GM23338 (cell line): ENCODE measurements at regions not wholly inside any gene's neighbourhood (a gene's known extent, or its start where the extent isn't known, plus 50 kb on each side); places are given as distances from the start of the nearest gene placed in this dataset.

ENCODE experiments used
- ATAC-seq: fragments of 200-7000 bp; cut with Tn5 transposase; 3 replicates; pipeline ENCODE4 v1.9.1; 2020
- DNase-seq: peaks from one replicate; pipeline ENCODE4 v3.0.0-alpha.2; 2015; ENCODE audit warnings: low spot score
- H2AFZ ChIP-seq: fragments of 200-600 bp; sonication (generic); 2 replicates; pipeline ENCODE4 v1.8.0; 2016; ENCODE audit warnings: antibody characterized with exemption, mild to moderate bottlenecking, moderate library complexity
- H3F3A ChIP-seq: fragments of 200-600 bp; sonication (generic); replicated peaks from 2 replicates; pipeline ENCODE4 v1.8.0; 2017; ENCODE audit warnings: antibody characterized with exemption, mixed run types, low read depth
- H3K27ac ChIP-seq: fragments of 200-600 bp; sonication (generic); 2 replicates; pipeline ENCODE4 v1.6.1; 2016; ENCODE audit warnings: low read depth
- H3K27me3 ChIP-seq: fragments of 200-600 bp; sonication (generic); 2 replicates; pipeline ENCODE4 v1.8.0; 2016; ENCODE audit warnings: mild to moderate bottlenecking, mixed run types, moderate library complexity; ENCODE audit not compliant: insufficient read depth
- H3K36me3 ChIP-seq: fragments of 200-600 bp; sonication (generic); 2 replicates; pipeline ENCODE4 v1.8.0; 2016; ENCODE audit warnings: mild to moderate bottlenecking; ENCODE audit not compliant: insufficient read depth
- H3K4me1 ChIP-seq: fragments of 200-600 bp; sonication (generic); 2 replicates; pipeline ENCODE4 v1.8.0; 2016; ENCODE audit warnings: mild to moderate bottlenecking, moderate library complexity; ENCODE audit not compliant: insufficient read depth
- H3K4me2 ChIP-seq: fragments of 200-600 bp; sonication (generic); 2 replicates; pipeline ENCODE4 v1.7.1; 2017; ENCODE audit warnings: mixed run types
- H3K4me3 ChIP-seq: fragments of 200-600 bp; sonication (generic); 2 replicates; pipeline ENCODE4 v1.6.1; 2016; ENCODE audit warnings: mixed run types
- H3K79me2 ChIP-seq: fragments of 200-600 bp; sonication (generic); replicated peaks from 2 replicates; pipeline ENCODE4 v1.8.0; 2017; ENCODE audit warnings: mild to moderate bottlenecking; ENCODE audit not compliant: insufficient read depth
- H3K9me2 ChIP-seq: fragments of 200-600 bp; sonication (generic); 2 replicates; pipeline ENCODE4 v1.8.0; 2017; ENCODE audit not compliant: insufficient read depth
- H4K20me1 ChIP-seq: fragments of 200-600 bp; sonication (generic); replicated peaks from 2 replicates; pipeline ENCODE4 v1.8.0; 2017; ENCODE audit warnings: mild to moderate bottlenecking; ENCODE audit not compliant: insufficient read depth
- H3K27ac Mint-ChIP-seq: 2 replicates; pipeline ENCODE4 v1.8.0; 2020; ENCODE audit warnings: inconsistent platforms, mild to moderate bottlenecking, moderate library complexity, mixed read lengths
- H3K27me3 Mint-ChIP-seq: 3 replicates; pipeline ENCODE4 v1.8.0; 2022; ENCODE audit warnings: low read depth, mild to moderate bottlenecking, moderate library complexity, mixed read lengths, inconsistent platforms; ENCODE audit not compliant: insufficient read depth, poor library complexity
- H3K36me3 Mint-ChIP-seq: 3 replicates; pipeline ENCODE4 v1.8.0; 2021; ENCODE audit warnings: low read depth, mild to moderate bottlenecking, inconsistent platforms, moderate library complexity, mixed read lengths
- H3K4me1 Mint-ChIP-seq: 3 replicates; pipeline ENCODE4 v1.8.0; 2020; ENCODE audit warnings: mild to moderate bottlenecking, inconsistent platforms, mixed read lengths
- H3K4me3 Mint-ChIP-seq: 3 replicates; pipeline ENCODE4 v1.8.0; 2021; ENCODE audit warnings: moderate library complexity, mild to moderate bottlenecking, inconsistent platforms, mixed read lengths
- H3K9me3 Mint-ChIP-seq: 3 replicates; pipeline ENCODE4 v1.8.0; 2020; ENCODE audit warnings: moderate library complexity, mild to moderate bottlenecking, inconsistent platforms, mixed read lengths
- CREB1 ChIP-seq: fragments of 250-450 bp; sonication (Bioruptor Pico); IDR thresholded peaks from 2 replicates; pipeline ENCODE4 v1.5.0; 2020; ENCODE audit warnings: low read depth, mild to moderate bottlenecking, moderate library complexity
- EZH2phosphoT487 ChIP-seq: fragments of 200-600 bp; sonication (generic); IDR thresholded peaks from one replicate; pipeline ENCODE4 v1.8.1; 2018; ENCODE audit warnings: antibody characterized with exemption; ENCODE audit not compliant: unreplicated experiment
- JUNB ChIP-seq: IDR thresholded peaks from one replicate; pipeline ENCODE4 v1.6.1; 2016; ENCODE audit warnings: antibody characterized with exemption; ENCODE audit not compliant: unreplicated experiment
- NANOG ChIP-seq: IDR thresholded peaks from 2 replicates; pipeline ENCODE4 v1.6.1; 2016; ENCODE audit warnings: antibody characterized with exemption, borderline replicate concordance
- POLR2AphosphoS5 ChIP-seq: IDR thresholded peaks from 2 replicates; pipeline ENCODE4 v1.6.1; 2016; ENCODE audit warnings: antibody characterized with exemption, low read depth
- STAT1 ChIP-seq: IDR thresholded peaks from one replicate; pipeline ENCODE4 v1.6.1; 2016; ENCODE audit warnings: antibody characterized with exemption; ENCODE audit not compliant: unreplicated experiment
- ZNF114 ChIP-seq: fragments of 250-450 bp; sonication (Bioruptor Pico); IDR thresholded peaks from 2 replicates; pipeline ENCODE4 v1.5.0; 2020; ENCODE audit warnings: mild to moderate bottlenecking, moderate library complexity
- ZNF331 ChIP-seq: fragments of 250-450 bp; sonication (Bioruptor Pico); IDR thresholded peaks from 2 replicates; pipeline ENCODE4 v1.5.0; 2020; ENCODE audit warnings: low read depth, mild to moderate bottlenecking, moderate library complexity
- ZNF462 ChIP-seq: fragments of 250-450 bp; sonication (Bioruptor Pico); IDR thresholded peaks from 2 replicates; pipeline ENCODE4 v1.5.0; 2020; ENCODE audit warnings: mild to moderate bottlenecking, moderate library complexity
- TF ChIP-seq, protein P1 (sequence below): IDR thresholded peaks from one replicate; pipeline ENCODE4 v1.6.1; 2018; ENCODE audit warnings: antibody characterized with exemption; ENCODE audit not compliant: unreplicated experiment

DNA sequence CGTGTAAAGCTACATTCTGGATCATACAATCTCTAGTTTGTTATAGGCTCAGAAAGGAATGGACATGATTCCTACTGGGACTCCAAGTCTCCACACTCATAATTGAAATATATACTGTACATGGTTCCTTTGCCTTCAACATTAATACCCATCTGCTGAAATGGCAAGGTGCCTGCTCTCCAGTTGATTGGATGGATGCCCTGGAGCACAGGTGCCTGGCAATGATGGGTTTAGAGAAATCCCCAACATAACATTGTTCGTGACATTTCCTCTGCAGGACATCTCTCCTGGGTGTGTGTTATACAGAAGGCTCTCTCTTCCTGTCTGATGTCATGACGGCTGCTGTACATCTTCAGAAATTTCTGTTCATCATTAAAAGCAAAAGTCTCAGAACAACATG lies 449.7 kb upstream of the CWC22 start:
- Histone ChIP-seq H3K4me3 (no peak overlapping the region), H3K9me2 (peaks cover 3% of the 10 kb centered on the region; the same call in 1 of the 2 replicates), H3K27me3 (no peaks in the 10 kb centered on the region), H4K20me1 (no peaks in the 10 kb centered on the region), H3K79me2 (no peaks in the 10 kb centered on the region), H3K4me1 (no peaks in the 10 kb centered on the region), H2AFZ (no peak overlapping the region), H3K36me3 (no peaks in the 10 kb centered on the region), H3F3A (no peaks in the 10 kb centered on the region), H3K4me2 (no peak overlapping the region), H3K27ac (no peak overlapping the region)
- no peak for DNase-seq
- no peaks in the 10 kb centered on the region for H3K36me3 Mint-ChIP-seq
- no peak overlapping the region; the same call in 1 of the 2 replicates for H3K27ac Mint-ChIP-seq
- no peak for TF ChIP-seq ZNF462 (CRISPR knock-in tag)
- no peak for TF ChIP-seq JUNB
- no peak for TF ChIP-seq NANOG
- no peak for TF ChIP-seq ZNF331
- no peak for TF ChIP-seq CREB1 (CRISPR knock-in tag)
- no peak for TF ChIP-seq EZH2phosphoT487
- no peak for TF ChIP-seq ZNF114 (CRISPR knock-in tag)
- TF ChIP-seq STAT1: no peak
- no peak for TF ChIP-seq POLR2AphosphoS5
- H3K4me1 Mint-ChIP-seq: no peaks in the 10 kb centered on the region
- H3K4me3 Mint-ChIP-seq: no peak overlapping the region
- H3K9me3 Mint-ChIP-seq: no peaks in the 10 kb centered on the region
- H3K27me3 Mint-ChIP-seq: no peaks in the 10 kb centered on the region
- ATAC-seq: no peak

DNA sequence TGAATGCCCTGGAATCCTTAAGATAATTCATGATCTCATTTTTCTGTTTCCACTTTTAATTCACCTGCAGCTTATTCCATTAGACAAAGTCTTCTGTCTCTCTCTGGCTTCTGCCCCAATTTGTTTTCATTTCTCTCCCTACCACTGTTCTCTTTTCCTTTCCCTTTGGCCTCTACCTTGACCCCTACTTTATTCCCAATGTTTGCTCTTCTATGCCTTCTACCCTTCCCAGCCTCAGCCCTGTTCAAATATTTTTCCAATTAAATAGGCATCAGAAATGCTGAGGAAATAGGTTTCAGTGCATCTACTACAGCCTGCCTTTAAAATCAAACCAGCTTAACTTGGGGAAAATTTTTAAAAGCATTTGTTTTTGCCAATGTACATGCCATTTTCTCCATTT lies 443.7 kb upstream of the CWC22 start:
- Histone ChIP-seq H4K20me1 (no peaks in the 10 kb centered on the region), H3K4me2 (no peak overlapping the region), H3K4me3 (no peak overlapping the region), H3F3A (no peaks in the 10 kb centered on the region), H3K36me3 (no peaks in the 10 kb centered on the region), H3K79me2 (no peaks in the 10 kb centered on the region), H3K27ac (no peak overlapping the region), H3K27me3 (no peaks in the 10 kb centered on the region), H2AFZ (no peak overlapping the region), H3K9me2 (no peaks in the 10 kb centered on the region), H3K4me1 (no peaks in the 10 kb centered on the region)
- DNase-seq (no peak), ATAC-seq (no peak)
- Mint-ChIP-seq H3K27me3 (no peaks in the 10 kb centered on the region), H3K4me3 (no peak overlapping the region), H3K36me3 (no peaks in the 10 kb centered on the region), H3K9me3 (no peaks in the 10 kb centered on the region), H3K4me1 (no peaks in the 10 kb centered on the region), H3K27ac (peak overlapping the region; percentile 63)
- TF ChIP-seq, protein P1, sequence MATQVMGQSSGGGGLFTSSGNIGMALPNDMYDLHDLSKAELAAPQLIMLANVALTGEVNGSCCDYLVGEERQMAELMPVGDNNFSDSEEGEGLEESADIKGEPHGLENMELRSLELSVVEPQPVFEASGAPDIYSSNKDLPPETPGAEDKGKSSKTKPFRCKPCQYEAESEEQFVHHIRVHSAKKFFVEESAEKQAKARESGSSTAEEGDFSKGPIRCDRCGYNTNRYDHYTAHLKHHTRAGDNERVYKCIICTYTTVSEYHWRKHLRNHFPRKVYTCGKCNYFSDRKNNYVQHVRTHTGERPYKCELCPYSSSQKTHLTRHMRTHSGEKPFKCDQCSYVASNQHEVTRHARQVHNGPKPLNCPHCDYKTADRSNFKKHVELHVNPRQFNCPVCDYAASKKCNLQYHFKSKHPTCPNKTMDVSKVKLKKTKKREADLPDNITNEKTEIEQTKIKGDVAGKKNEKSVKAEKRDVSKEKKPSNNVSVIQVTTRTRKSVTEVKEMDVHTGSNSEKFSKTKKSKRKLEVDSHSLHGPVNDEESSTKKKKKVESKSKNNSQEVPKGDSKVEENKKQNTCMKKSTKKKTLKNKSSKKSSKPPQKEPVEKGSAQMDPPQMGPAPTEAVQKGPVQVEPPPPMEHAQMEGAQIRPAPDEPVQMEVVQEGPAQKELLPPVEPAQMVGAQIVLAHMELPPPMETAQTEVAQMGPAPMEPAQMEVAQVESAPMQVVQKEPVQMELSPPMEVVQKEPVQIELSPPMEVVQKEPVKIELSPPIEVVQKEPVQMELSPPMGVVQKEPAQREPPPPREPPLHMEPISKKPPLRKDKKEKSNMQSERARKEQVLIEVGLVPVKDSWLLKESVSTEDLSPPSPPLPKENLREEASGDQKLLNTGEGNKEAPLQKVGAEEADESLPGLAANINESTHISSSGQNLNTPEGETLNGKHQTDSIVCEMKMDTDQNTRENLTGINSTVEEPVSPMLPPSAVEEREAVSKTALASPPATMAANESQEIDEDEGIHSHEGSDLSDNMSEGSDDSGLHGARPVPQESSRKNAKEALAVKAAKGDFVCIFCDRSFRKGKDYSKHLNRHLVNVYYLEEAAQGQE: no peak
